ENCODE measurements at regions not wholly inside any gene's neighbourhood (a gene's known extent, or its start where the extent isn't known, plus 50 kb on each side); places are given as distances from the start of the nearest gene placed in this dataset.

- 91% methylated on average over 2 of the region's 2 CpGs for WGBS (ENCODE audit: low lambda C conversion rate, missing lambda C conversion rate)
- Histone ChIP-seq H3K36me3 (replicated peaks; ENCODE audit: insufficient read depth, low read depth) (no peaks in the 10 kb centered on the region), H3K4me3 (no peak overlapping the region), H4K20me1 (ENCODE audit: insufficient read depth, poor library complexity, severe bottlenecking) (no peaks in the 10 kb centered on the region), H3K27ac (no peak overlapping the region), H2AFZ (no peak overlapping the region), H3K4me1 (ENCODE audit: insufficient read depth) (no peaks in the 10 kb centered on the region), H3K9me3 (ENCODE audit: low read depth) (no peaks in the 10 kb centered on the region), H3K4me2 (no peak overlapping the region), H3K79me2 (no peaks in the 10 kb centered on the region), H3K27me3 (no peaks in the 10 kb centered on the region), H3K9me2 (replicated peaks; ENCODE audit: insufficient read depth) (no peaks in the 10 kb centered on the region)
- DNase-seq (ENCODE audit: low spot score), result no peak
- no peak for TF ChIP-seq EZH2phosphoT487 (IDR thresholded peaks at IDR 0.05; ENCODE audit: low read depth, severe bottlenecking, unreplicated experiment)
- TF ChIP-seq CTCF (IDR thresholded peaks at IDR 0.05; ENCODE audit: poor library complexity), result no peak
- no peak for TF ChIP-seq EZH2 (IDR thresholded peaks at IDR 0.05; ENCODE audit: borderline replicate concordance)
Observed at GRCh38 chr10:107299606-107300005, 135.1 kb upstream of the SORCS1 start.

- TF ChIP-seq EZH2phosphoT487 (IDR thresholded peaks at IDR 0.05; ENCODE audit: low read depth, severe bottlenecking, unreplicated experiment), result no peak
- no peak for TF ChIP-seq CTCF (IDR thresholded peaks at IDR 0.05; ENCODE audit: poor library complexity)
- TF ChIP-seq EZH2 (IDR thresholded peaks at IDR 0.05; ENCODE audit: borderline replicate concordance), result no peak
- Histone ChIP-seq H3K27me3 (no peaks in the 10 kb centered on the region), H3K79me2 (no peaks in the 10 kb centered on the region), H3K9me2 (replicated peaks; ENCODE audit: insufficient read depth) (no peaks in the 10 kb centered on the region), H2AFZ (no peak overlapping the region), H3K4me3 (no peak overlapping the region), H3K27ac (no peak overlapping the region), H3K4me2 (no peak overlapping the region), H3K4me1 (ENCODE audit: insufficient read depth) (peaks cover 6% of the 10 kb centered on the region), H4K20me1 (ENCODE audit: insufficient read depth, poor library complexity, severe bottlenecking) (no peaks in the 10 kb centered on the region), H3K36me3 (replicated peaks; ENCODE audit: insufficient read depth, low read depth) (no peaks in the 10 kb centered on the region), H3K9me3 (ENCODE audit: low read depth) (no peaks in the 10 kb centered on the region)
- 88% methylated on average over 2 of the region's 2 CpGs for WGBS (ENCODE audit: low lambda C conversion rate, missing lambda C conversion rate)
- no peak for DNase-seq (ENCODE audit: low spot score)
Observed at GRCh38 chr10:107284187-107284586, 119.7 kb upstream of the SORCS1 start.

GRCh38 chr10:107280293-107280692 is 115.8 kb upstream of the SORCS1 start:
- no peaks in the 10 kb centered on the region for H3K27me3 ChIP-seq
- peaks cover 6% of the 10 kb centered on the region for H3K4me1 ChIP-seq (ENCODE audit: insufficient read depth)
- 37% methylated on average over 3 of the region's 3 CpGs for WGBS (ENCODE audit: low lambda C conversion rate, missing lambda C conversion rate)
- H3K9me3 ChIP-seq (ENCODE audit: low read depth), result no peaks in the 10 kb centered on the region
- H3K4me3 ChIP-seq, result no peak overlapping the region
- H3K4me2 ChIP-seq, result no peak overlapping the region
- H4K20me1 ChIP-seq (ENCODE audit: insufficient read depth, poor library complexity, severe bottlenecking), result no peaks in the 10 kb centered on the region
- peak; percentile 60 for DNase-seq (ENCODE audit: low spot score)
- H3K27ac ChIP-seq, result no peak overlapping the region
- H3K79me2 ChIP-seq, result no peaks in the 10 kb centered on the region
- H2AFZ ChIP-seq, result no peak overlapping the region
- TF ChIP-seq EZH2 (IDR thresholded peaks at IDR 0.05; ENCODE audit: borderline replicate concordance) (no peak), EZH2phosphoT487 (IDR thresholded peaks at IDR 0.05; ENCODE audit: low read depth, severe bottlenecking, unreplicated experiment) (no peak), CTCF (IDR thresholded peaks at IDR 0.05; ENCODE audit: poor library complexity) (no peak)
- no peaks in the 10 kb centered on the region for H3K9me2 ChIP-seq (replicated peaks; ENCODE audit: insufficient read depth)
- H3K36me3 ChIP-seq (replicated peaks; ENCODE audit: insufficient read depth, low read depth), result no peaks in the 10 kb centered on the region

GRCh38 chr10:107277591-107277990 is 113.1 kb upstream of the SORCS1 start:
- Histone ChIP-seq H3K27me3 (no peaks in the 10 kb centered on the region), H4K20me1 (ENCODE audit: insufficient read depth, poor library complexity, severe bottlenecking) (no peaks in the 10 kb centered on the region), H3K9me3 (ENCODE audit: low read depth) (no peaks in the 10 kb centered on the region), H3K4me3 (no peak overlapping the region), H3K79me2 (no peaks in the 10 kb centered on the region), H3K4me1 (ENCODE audit: insufficient read depth) (peaks cover 6% of the 10 kb centered on the region), H3K4me2 (no peak overlapping the region), H3K36me3 (replicated peaks; ENCODE audit: insufficient read depth, low read depth) (no peaks in the 10 kb centered on the region), H2AFZ (no peak overlapping the region), H3K27ac (no peak overlapping the region), H3K9me2 (replicated peaks; ENCODE audit: insufficient read depth) (no peaks in the 10 kb centered on the region)
- TF ChIP-seq EZH2phosphoT487 (IDR thresholded peaks at IDR 0.05; ENCODE audit: low read depth, severe bottlenecking, unreplicated experiment) (no peak), EZH2 (IDR thresholded peaks at IDR 0.05; ENCODE audit: borderline replicate concordance) (no peak), CTCF (IDR thresholded peaks at IDR 0.05; ENCODE audit: poor library complexity) (no peak)
- 70% methylated on average over 2 of the region's 2 CpGs for WGBS (ENCODE audit: low lambda C conversion rate, missing lambda C conversion rate)
- no peak for DNase-seq (ENCODE audit: low spot score)
